Activated naive CD4-positive, alpha-beta T cell treated with anti-CD3 and anti-CD28 coated beads, Interleukin-2, amount 10 ng/mL, durations not matched to agents 7 days and 5 days (primary cell): ENCODE measurements at regions not wholly inside any gene's neighbourhood (a gene's known extent, or its start where the extent isn't known, plus 50 kb on each side); places are given as distances from the start of the nearest gene placed in this dataset.

Experiments
- CTCF ChIA-PET: fragments of 350-600 bp; sonication (Branson Sonifier 250); formaldehyde crosslinking; loops from one replicate; lab custom pipeline; 2021; ENCODE audit warnings: antibody characterized with exemption; lab: Charles Lee
- DNase-seq: peaks from one replicate; pipeline ENCODE4 v3.0.0-alpha.2; 2020
- H3K27ac Mint-ChIP-seq: one replicate; pipeline ENCODE4 v1.8.0; 2021; ENCODE audit warnings: mild to moderate bottlenecking, moderate library complexity, mixed read lengths
- H3K27me3 Mint-ChIP-seq: one replicate; pipeline ENCODE4 v1.8.0; 2021; ENCODE audit warnings: mild to moderate bottlenecking, mixed read lengths
- H3K36me3 Mint-ChIP-seq: one replicate; pipeline ENCODE4 v1.8.0; 2021; ENCODE audit warnings: mixed read lengths
- H3K4me1 Mint-ChIP-seq: one replicate; pipeline ENCODE4 v1.8.0; 2021; ENCODE audit warnings: mixed read lengths
- H3K4me3 Mint-ChIP-seq: one replicate; pipeline ENCODE4 v1.8.0; 2021; ENCODE audit warnings: mild to moderate bottlenecking, moderate library complexity, mixed read lengths
- H3K9me3 Mint-ChIP-seq: one replicate; pipeline ENCODE4 v1.8.0; 2021; ENCODE audit warnings: mixed read lengths

- Mint-ChIP-seq H3K9me3 (peaks cover 25% of the 10 kb centered on the region), H3K27me3 (peaks cover 4% of the 10 kb centered on the region), H3K36me3 (peaks cover 21% of the 10 kb centered on the region), H3K4me1 (peaks cover 54% of the 10 kb centered on the region), H3K27ac (peak overlapping the region; percentile 21), H3K4me3 (no peak overlapping the region)
- no peak for DNase-seq
- CTCF ChIA-PET = no interaction called here
These were observed 282.5 kb upstream of the STT3B start for GRCh38 chr3:31250116-31250777.

- Mint-ChIP-seq H3K36me3 (peaks cover 21% of the 10 kb centered on the region), H3K4me1 (peaks cover 54% of the 10 kb centered on the region), H3K9me3 (peaks cover 26% of the 10 kb centered on the region), H3K27me3 (peaks cover 4% of the 10 kb centered on the region), H3K27ac (peak overlapping the region; percentile 31), H3K4me3 (no peak overlapping the region)
- CTCF ChIA-PET = interaction anchor here (1.5 kb wide), 1 partner anchor 106 kb away, joined by 3 read pairs; no protein-coding TSS in a partner anchor
- no peak for DNase-seq
These were observed 281.6 kb upstream of the STT3B start for GRCh38 chr3:31251083-31251482.

GRCh38 chr3:31252216-31253185 lies 280.2 kb upstream of the STT3B start:
- no peak overlapping the region for H3K4me3 Mint-ChIP-seq
- no peak for DNase-seq
- peaks cover 26% of the 10 kb centered on the region for H3K9me3 Mint-ChIP-seq
- CTCF ChIA-PET = interaction anchor here (1.5 kb wide), 1 partner anchor 105 kb away, joined by 3 read pairs; no protein-coding TSS in a partner anchor
- peaks cover 21% of the 10 kb centered on the region for H3K36me3 Mint-ChIP-seq
- no peaks in the 10 kb centered on the region for H3K27me3 Mint-ChIP-seq
- H3K27ac Mint-ChIP-seq = peak overlapping the region; percentile 74
- H3K4me1 Mint-ChIP-seq = peaks cover 54% of the 10 kb centered on the region

DNA sequence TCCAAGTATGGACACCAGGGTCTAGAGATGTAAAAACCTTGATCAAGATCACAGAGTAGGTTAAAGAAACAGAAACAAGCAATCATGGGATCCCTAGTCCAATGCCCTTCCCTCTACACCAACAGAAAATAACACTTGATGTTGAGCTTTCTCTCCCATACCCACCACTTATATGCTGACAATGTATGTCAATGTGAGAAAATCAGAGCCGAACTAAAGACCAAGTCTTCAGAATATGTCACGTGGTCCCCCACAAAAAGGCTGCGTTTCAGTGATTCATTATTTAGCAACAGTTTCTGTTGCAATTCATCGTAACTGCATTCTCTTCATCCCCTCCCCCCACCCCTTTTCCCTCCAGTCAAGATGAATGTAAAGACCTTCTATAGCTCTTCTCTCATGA lies 278.9 kb upstream of the STT3B start:
- peaks cover 45% of the 10 kb centered on the region for H3K4me1 Mint-ChIP-seq
- CTCF ChIA-PET = no interaction called here
- H3K27ac Mint-ChIP-seq = peak overlapping the region; percentile 20
- H3K4me3 Mint-ChIP-seq = no peak overlapping the region
- H3K36me3 Mint-ChIP-seq = peaks cover 21% of the 10 kb centered on the region
- DNase-seq = no peak
- no peaks in the 10 kb centered on the region for H3K27me3 Mint-ChIP-seq
- H3K9me3 Mint-ChIP-seq = peaks cover 26% of the 10 kb centered on the region

GRCh38 chr3:31254483-31254882 lies 278.2 kb upstream of the STT3B start:
- Mint-ChIP-seq H3K4me1 (peaks cover 42% of the 10 kb centered on the region), H3K36me3 (peaks cover 21% of the 10 kb centered on the region), H3K27me3 (no peaks in the 10 kb centered on the region), H3K27ac (no peak overlapping the region), H3K4me3 (no peak overlapping the region), H3K9me3 (peaks cover 28% of the 10 kb centered on the region)
- no peak for DNase-seq
- CTCF ChIA-PET = no interaction called here

GRCh38 chr3:31255007-31255581 lies 277.6 kb upstream of the STT3B start:
- DNase-seq = no peak
- H3K27me3 Mint-ChIP-seq = no peaks in the 10 kb centered on the region
- H3K36me3 Mint-ChIP-seq = peaks cover 21% of the 10 kb centered on the region
- CTCF ChIA-PET = interaction anchor here (0.6 kb wide), 1 partner anchor 48 kb away, joined by 4 read pairs; no protein-coding TSS in a partner anchor
- no peak overlapping the region for H3K4me3 Mint-ChIP-seq
- peaks cover 28% of the 10 kb centered on the region for H3K9me3 Mint-ChIP-seq
- peaks cover 36% of the 10 kb centered on the region for H3K4me1 Mint-ChIP-seq
- H3K27ac Mint-ChIP-seq = no peak overlapping the region

- CTCF ChIA-PET = no interaction called here
- Mint-ChIP-seq H3K36me3 (no peaks in the 10 kb centered on the region), H3K27me3 (no peaks in the 10 kb centered on the region), H3K9me3 (peaks cover 6% of the 10 kb centered on the region), H3K4me1 (no peaks in the 10 kb centered on the region), H3K27ac (no peak overlapping the region), H3K4me3 (no peak overlapping the region)
- DNase-seq = no peak
These were observed 270.5 kb upstream of the STT3B start for GRCh38 chr3:31262201-31262600.

DNA sequence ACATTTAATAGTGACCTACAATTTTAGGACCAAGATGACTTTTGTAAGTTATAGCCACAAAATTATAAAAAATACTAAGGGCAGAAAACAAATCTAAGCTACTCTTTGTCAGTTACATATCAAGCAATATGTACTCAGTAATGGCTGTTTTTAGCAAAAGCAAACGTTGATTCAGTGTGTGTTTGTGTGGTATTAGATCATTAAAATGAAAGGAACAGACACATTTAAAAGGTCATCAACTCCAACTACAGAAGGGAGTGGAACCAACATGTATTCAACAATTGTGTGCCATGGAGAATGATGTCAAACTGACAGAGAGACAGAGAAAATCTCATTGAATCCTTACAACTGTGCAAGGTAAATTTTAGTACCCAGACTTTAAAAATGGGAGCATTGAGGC lies 268.8 kb upstream of the STT3B start:
- Mint-ChIP-seq H3K27ac (no peak overlapping the region), H3K4me3 (no peak overlapping the region), H3K27me3 (no peaks in the 10 kb centered on the region), H3K9me3 (peaks cover 6% of the 10 kb centered on the region), H3K36me3 (no peaks in the 10 kb centered on the region), H3K4me1 (peaks cover 7% of the 10 kb centered on the region)
- DNase-seq = no peak
- CTCF ChIA-PET = interaction anchor here (0.6 to 0.8 kb wide), 2 partner anchors 11 to 20 kb away, joined by 3 read pairs; no protein-coding TSS in a partner anchor

DNA sequence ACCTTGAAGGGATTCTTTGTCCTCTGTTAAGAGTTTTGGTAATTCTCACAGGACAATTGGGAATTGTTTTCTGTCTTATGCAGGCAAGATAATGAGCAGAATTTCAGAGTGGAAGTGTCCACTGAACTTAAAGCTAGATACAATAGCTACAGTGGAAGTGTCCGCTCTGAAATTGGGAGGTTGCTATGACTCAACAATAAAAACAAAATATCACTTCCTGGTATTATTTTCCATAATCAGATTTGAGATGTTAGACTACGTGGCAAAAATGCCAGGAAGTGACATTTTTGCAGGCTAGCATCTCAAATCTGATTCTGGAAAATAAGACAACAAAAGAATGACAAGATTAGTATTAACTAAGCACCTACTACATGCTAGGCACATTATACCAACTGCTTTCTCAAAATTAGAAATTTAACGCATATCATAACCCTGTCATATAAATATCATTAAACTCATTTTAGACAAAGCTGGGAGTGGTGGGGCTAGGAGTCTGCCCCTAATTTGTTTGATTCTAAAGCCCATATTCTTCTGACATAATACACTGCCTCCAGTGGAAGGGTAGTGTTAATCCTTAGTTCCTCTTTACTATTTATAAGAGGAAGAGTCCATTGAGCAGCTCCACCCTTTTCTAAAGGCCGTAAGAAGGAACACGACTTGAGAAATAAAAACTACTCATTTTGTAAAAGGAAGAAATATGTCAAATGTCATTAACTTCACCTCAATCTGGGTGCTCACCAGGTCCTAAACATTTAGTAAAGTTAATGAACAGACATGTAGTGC lies 266.9 kb upstream of the STT3B start:
- peaks cover under 1% of the 10 kb centered on the region for H3K9me3 Mint-ChIP-seq
- no peak overlapping the region for H3K27ac Mint-ChIP-seq
- no peaks in the 10 kb centered on the region for H3K36me3 Mint-ChIP-seq
- no peak overlapping the region for H3K4me3 Mint-ChIP-seq
- no peak for DNase-seq
- CTCF ChIA-PET = interaction anchor here (0.6 kb wide), 1 partner anchor 357 kb away, joined by 4 read pairs; no protein-coding TSS in a partner anchor
- peaks cover 5% of the 10 kb centered on the region for H3K27me3 Mint-ChIP-seq
- peaks cover 10% of the 10 kb centered on the region for H3K4me1 Mint-ChIP-seq

DNA sequence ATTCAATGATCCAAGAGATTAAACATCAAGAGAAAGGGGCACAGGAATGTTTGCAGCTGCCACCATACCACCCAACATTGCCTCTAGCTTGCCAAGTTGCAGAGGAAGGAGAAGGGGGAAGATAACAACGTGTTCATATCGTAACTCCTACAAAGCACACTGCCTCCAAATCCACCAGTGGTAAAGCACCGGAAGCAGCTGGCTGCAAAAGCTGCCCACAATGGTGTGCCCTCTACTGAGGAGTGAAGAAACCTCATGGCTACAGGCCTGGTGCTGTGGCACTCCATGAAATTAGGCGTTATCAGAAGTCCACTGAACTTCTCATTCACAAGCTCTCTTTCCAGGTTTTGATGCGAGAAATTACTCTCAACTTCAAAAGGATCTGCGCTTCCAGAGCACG lies 263.9 kb upstream of the STT3B start:
- CTCF ChIA-PET = interaction anchor here (1.0 to 1.3 kb wide), 3 partner anchors 50 to 263 kb away, joined by 3 to 5 read pairs (median 3); no protein-coding TSS in a partner anchor
- no peaks in the 10 kb centered on the region for H3K9me3 Mint-ChIP-seq

GRCh38 chr3:31270010-31270409 lies 262.7 kb upstream of the STT3B start:
- Mint-ChIP-seq H3K27ac (no peak overlapping the region), H3K36me3 (peaks cover 2% of the 10 kb centered on the region), H3K9me3 (no peaks in the 10 kb centered on the region), H3K4me1 (peaks cover 10% of the 10 kb centered on the region), H3K27me3 (peaks cover 5% of the 10 kb centered on the region), H3K4me3 (no peak overlapping the region)
- CTCF ChIA-PET = no interaction called here
- DNase-seq = no peak

More for the DNA sequence above, 263.9 kb upstream of the STT3B start:
- DNase-seq = peak; percentile 38
- Mint-ChIP-seq H3K4me3 (no peak overlapping the region), H3K36me3 (peaks cover 2% of the 10 kb centered on the region), H3K4me1 (peaks cover 10% of the 10 kb centered on the region), H3K27me3 (peaks cover 5% of the 10 kb centered on the region), H3K27ac (no peak overlapping the region)

DNA sequence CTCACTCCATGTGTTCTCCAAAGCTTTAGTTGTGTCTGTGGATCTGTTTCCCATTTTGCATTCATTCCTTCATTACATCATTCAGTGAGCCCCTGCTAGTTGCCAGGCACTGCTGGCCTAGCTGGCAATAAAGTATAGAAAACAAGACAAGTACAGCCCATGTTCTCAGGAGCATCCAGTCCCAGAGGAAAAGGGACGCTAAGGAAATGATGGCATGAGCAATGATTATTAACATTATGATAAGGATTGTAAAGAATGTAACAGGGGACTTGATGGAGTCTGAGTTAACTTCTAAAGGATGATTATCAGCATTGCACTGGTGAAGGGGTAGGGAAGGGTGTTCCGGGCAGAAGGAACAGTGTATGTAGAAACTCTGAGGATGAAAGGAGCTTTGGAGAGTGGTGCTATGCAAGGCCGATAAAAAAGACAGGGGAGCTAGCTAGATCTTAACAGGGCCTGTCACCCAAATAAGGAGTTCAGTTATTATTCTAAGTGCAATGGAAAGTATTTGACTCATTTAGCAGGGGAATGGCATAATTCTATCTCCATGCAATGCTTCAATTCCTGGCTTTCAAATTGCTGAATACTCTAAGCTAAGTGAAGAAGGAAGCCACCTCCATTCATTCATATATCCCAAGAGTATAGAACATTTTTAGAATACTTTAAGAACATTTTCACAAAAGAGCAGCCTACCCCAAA lies 258.2 kb upstream of the STT3B start:
- no peak for DNase-seq
- no peak overlapping the region for H3K27ac Mint-ChIP-seq
- no peak overlapping the region for H3K4me3 Mint-ChIP-seq
- H3K4me1 Mint-ChIP-seq = peaks cover 13% of the 10 kb centered on the region
- CTCF ChIA-PET = interaction anchor here (1.1 kb wide), 1 partner anchor 11 kb away, joined by 3 read pairs; no protein-coding TSS in a partner anchor
- peaks cover 5% of the 10 kb centered on the region for H3K27me3 Mint-ChIP-seq
- H3K9me3 Mint-ChIP-seq = no peaks in the 10 kb centered on the region
- peaks cover 2% of the 10 kb centered on the region for H3K36me3 Mint-ChIP-seq
